SK-N-SH (cell line): ENCODE measurements at regions not wholly inside any gene's neighbourhood (a gene's known extent, or its start where the extent isn't known, plus 50 kb on each side); places are given as distances from the start of the nearest gene placed in this dataset.

Experiments
- CTCF ChIA-PET: fragments of 300-600, 350-600 bp; formaldehyde crosslinking; extraction: SDS; loops from one replicate; lab custom pipeline; 2021; lab: Yijun Ruan, JAX
- POLR2A ChIA-PET: fragments of 350-600 bp; sonication (Branson Sonifier 250); formaldehyde crosslinking; extraction: SDS; loops from one replicate; lab custom pipeline; 2020; ENCODE audit warnings: antibody characterized with exemption, inconsistent platforms; lab: Yijun Ruan, JAX
- DNase-seq: peaks from one replicate; pipeline ENCODE4 v3.0.0; 2012
- H2AFZ ChIP-seq: fragments of 200-600 bp; sonication (generic); 2 replicates; pipeline ENCODE4 v1.8.1; 2016; ENCODE audit warnings: antibody characterized with exemption, mild to moderate bottlenecking, low read depth
- H3F3A ChIP-seq: fragments of 200-600 bp; sonication (generic); replicated peaks from 2 replicates; pipeline ENCODE3; 2016; ENCODE audit warnings: antibody characterized with exemption, mild to moderate bottlenecking; ENCODE audit not compliant: insufficient read depth
- H3K27ac ChIP-seq, 2 experiments: fragments of 200-500 bp in 1 of 2; fragments of 200-600 bp in 1 of 2; sonication (Bioruptor generic) in 1 of 2; sonication (generic), shearing (Covaris generic) in 1 of 2; 2 replicates each; pipeline versions ENCODE4 v1.5.1 to v1.6.1; 2014 to 2016; ENCODE audit warnings: low read depth in 2 of 2, inconsistent platforms in 1 of 2, low read length in 1 of 2, mild to moderate bottlenecking in 1 of 2, mixed read lengths in 1 of 2
- H3K27me3 ChIP-seq: fragments of 200-600 bp; sonication (generic), shearing (Covaris generic); 2 replicates; pipeline ENCODE4 v1.6.1; 2016; ENCODE audit warnings: mixed run types; ENCODE audit not compliant: insufficient read depth
- H3K36me3 ChIP-seq, 2 experiments: fragments of 200-500 bp in 1 of 2; fragments of 200-600 bp in 1 of 2; sonication (Bioruptor generic) in 1 of 2; sonication (generic) in 1 of 2; replicated peaks in 1 of 2; 2 replicates each; pipeline versions ENCODE3 to v1.5.1; 2014 to 2016; ENCODE audit warnings: low read length in 1 of 2, mild to moderate bottlenecking in 1 of 2; ENCODE audit not compliant: insufficient read depth in 2 of 2, control insufficient read depth in 1 of 2
- H3K4me1 ChIP-seq, 2 experiments: fragments of 200-500 bp in 1 of 2; fragments of 200-600 bp in 1 of 2; sonication (Bioruptor generic) in 1 of 2; sonication (generic), shearing (Covaris generic) in 1 of 2; 2 replicates each; pipeline versions ENCODE4 v1.5.1 to v1.6.1; 2014 to 2016; ENCODE audit warnings: low read depth in 1 of 2, low read length in 1 of 2, mixed run types in 1 of 2; ENCODE audit not compliant: insufficient read depth in 2 of 2, control insufficient read depth in 1 of 2
- H3K4me2 ChIP-seq: fragments of 200-600 bp; sonication (generic), shearing (Covaris generic); 2 replicates; pipeline ENCODE4 v1.6.1; 2017; ENCODE audit warnings: mixed run types
- H3K4me3 ChIP-seq, 2 experiments: fragments of 200-500 bp in 1 of 2; fragments of 200-600 bp in 1 of 2; sonication (Bioruptor generic) in 1 of 2; sonication (generic), shearing (Covaris generic) in 1 of 2; 2 replicates each; pipeline versions ENCODE4 v1.5.1 to v1.8.1; 2014 to 2016; ENCODE audit warnings: low read depth in 2 of 2, inconsistent platforms in 1 of 2, low read length in 1 of 2, mild to moderate bottlenecking in 1 of 2, mixed read lengths in 1 of 2, moderate library complexity in 1 of 2
- H3K79me2 ChIP-seq: fragments of 200-600 bp; sonication (generic); 2 replicates; pipeline ENCODE4 v1.8.1; 2017; ENCODE audit warnings: mild to moderate bottlenecking; ENCODE audit not compliant: insufficient read depth
- H3K9ac ChIP-seq: fragments of 200-600 bp; sonication (generic); 2 replicates; pipeline ENCODE4 v1.6.1; 2017; ENCODE audit warnings: mixed run types
- H3K9me2 ChIP-seq: fragments of 200-600 bp; sonication (generic); 2 replicates; pipeline ENCODE4 v1.6.1; 2017; ENCODE audit warnings: mixed run types
- H3K9me3 ChIP-seq: fragments of 200-600 bp; sonication (generic); 2 replicates; pipeline ENCODE4 v1.6.1; 2017; ENCODE audit warnings: mixed run types, mild to moderate bottlenecking, moderate library complexity
- H4K20me1 ChIP-seq: fragments of 200-600 bp; sonication (generic); 2 replicates; pipeline ENCODE4 v1.6.1; 2017; ENCODE audit warnings: mild to moderate bottlenecking, mixed run types; ENCODE audit not compliant: insufficient read depth
- FOSL2 ChIP-seq: IDR thresholded peaks from 2 replicates; pipeline ENCODE4 v1.4.0; 2012; ENCODE audit warnings: low read depth, mild to moderate bottlenecking, moderate library complexity, borderline replicate concordance
- FOXJ3 ChIP-seq: sonication (generic); formaldehyde crosslinking; IDR thresholded peaks from 2 replicates; pipeline ENCODE4 v1.5.1; 2020; ENCODE audit warnings: mild to moderate bottlenecking, missing genetic modification reagents
- FOXM1 ChIP-seq: IDR thresholded peaks from 2 replicates; pipeline ENCODE4 v1.4.0; 2012; ENCODE audit warnings: low read depth, mild to moderate bottlenecking
- GABPA ChIP-seq: IDR thresholded peaks from 2 replicates; pipeline ENCODE4 v1.4.0; 2012; ENCODE audit warnings: low read depth, mild to moderate bottlenecking
- GATA2 ChIP-seq: sonication (generic); formaldehyde crosslinking; IDR thresholded peaks from 2 replicates; pipeline ENCODE4 v1.5.0; 2020; ENCODE audit warnings: mild to moderate bottlenecking, missing genetic modification reagents
- IRF3 ChIP-seq: fragments of 150-350 bp; IDR thresholded peaks from 2 replicates; pipeline ENCODE4 v1.6.1; 2016; ENCODE audit warnings: mild to moderate bottlenecking, low read depth, low read length
- JUND ChIP-seq: IDR thresholded peaks from 2 replicates; pipeline ENCODE4 v1.4.0; 2012
- MEF2A ChIP-seq: IDR thresholded peaks from 2 replicates; pipeline ENCODE4 v1.4.0; 2012; ENCODE audit warnings: low read depth, borderline replicate concordance
- MXI1 ChIP-seq: IDR thresholded peaks from 2 replicates; pipeline ENCODE4 v1.6.1; 2012; ENCODE audit warnings: mild to moderate bottlenecking, low read depth, low read length, improper control_type of control experiment
- NFIC ChIP-seq: IDR thresholded peaks from 2 replicates; pipeline ENCODE4 v1.4.0; 2012; ENCODE audit warnings: borderline replicate concordance
- NRF1 ChIP-seq: IDR thresholded peaks from 2 replicates; pipeline ENCODE4 v1.6.1; 2012; ENCODE audit warnings: low read depth, mild to moderate bottlenecking, low read length
- PBX3 ChIP-seq: IDR thresholded peaks from 2 replicates; pipeline ENCODE4; 2012
- RAD21 ChIP-seq: IDR thresholded peaks from 2 replicates; pipeline ENCODE4 v1.6.1; 2012; ENCODE audit warnings: mild to moderate bottlenecking, low read length
- RCOR1 ChIP-seq: fragments of 150-350 bp; IDR thresholded peaks from 2 replicates; pipeline ENCODE4 v1.6.1; 2017; ENCODE audit warnings: antibody characterized with exemption, low read length
- RFX5 ChIP-seq: IDR thresholded peaks from 2 replicates; pipeline ENCODE4 v1.6.1; 2012; ENCODE audit warnings: mild to moderate bottlenecking, improper control_type of control experiment, low read length
- RXRA ChIP-seq: IDR thresholded peaks from 2 replicates; pipeline ENCODE4 v1.4.0; 2012; ENCODE audit warnings: low read depth, mild to moderate bottlenecking, borderline replicate concordance
- SIN3A ChIP-seq: IDR thresholded peaks from 2 replicates; pipeline ENCODE4 v1.6.1; 2012; ENCODE audit warnings: low read depth, mild to moderate bottlenecking, low read length, moderate library complexity, borderline replicate concordance
- SMC3 ChIP-seq: IDR thresholded peaks from 2 replicates; pipeline ENCODE4 v1.6.1; 2012; ENCODE audit warnings: low read depth, low read length, improper control_type of control experiment
- TAF1 ChIP-seq: IDR thresholded peaks from 2 replicates; pipeline ENCODE4 v1.6.1; 2012; ENCODE audit warnings: low read depth, mild to moderate bottlenecking, low read length, moderate library complexity, borderline replicate concordance
- TCF12 ChIP-seq: IDR thresholded peaks from 2 replicates; pipeline ENCODE4 v1.4.0; 2012
- YY1 ChIP-seq: IDR thresholded peaks from 2 replicates; pipeline ENCODE4 v1.4.0; 2012; ENCODE audit warnings: low read depth, mild to moderate bottlenecking
- WGBS: methylation state at CpG from one replicate; pipeline ENCODE4 v1.1.6; 2017; ENCODE audit warnings: low lambda C conversion rate; 5-methylcytosine and 5-hydroxymethylcytosine counted together

- ChIA-PET CTCF (interaction anchor here (0.7 to 0.9 kb wide), 2 partner anchors 10 to 127 kb away, joined by 3 read pairs; no protein-coding TSS in a partner anchor), POLR2A (no interaction called here)
- no peak overlapping the region for H3K27ac ChIP-seq
- no peaks in the 10 kb centered on the region for H3K36me3 ChIP-seq
- no peak overlapping the region for H3K4me2 ChIP-seq
- no peak overlapping the region for H3K4me3 ChIP-seq
- no peaks in the 10 kb centered on the region for H3F3A ChIP-seq
- no peaks in the 10 kb centered on the region for H3K79me2 ChIP-seq
- no peaks in the 10 kb centered on the region for H3K9me3 ChIP-seq
- H3K9ac ChIP-seq, result no peak overlapping the region
- H3K4me1 ChIP-seq, result no peaks in the 10 kb centered on the region; a peak in 1 of 4 replicates
- no peak for DNase-seq
- WGBS, result 3% methylated on average over 2 of the region's 2 CpGs
- H2AFZ ChIP-seq, result no peak overlapping the region
- H4K20me1 ChIP-seq, result no peaks in the 10 kb centered on the region
- no peaks in the 10 kb centered on the region for H3K9me2 ChIP-seq
- H3K27me3 ChIP-seq, result peaks cover 38% of the 10 kb centered on the region
- TF ChIP-seq TAF1, result no peak
- TF ChIP-seq MEF2A, result no peak
- no peak for TF ChIP-seq SIN3A
- no peak for TF ChIP-seq RXRA
- no peak for TF ChIP-seq RFX5
- no peak for TF ChIP-seq JUND
- no peak for TF ChIP-seq GATA2
- no peak for TF ChIP-seq NRF1
- no peak for TF ChIP-seq MXI1
- TF ChIP-seq PBX3, result no peak
- TF ChIP-seq IRF3, result no peak
- no peak for TF ChIP-seq SMC3
- TF ChIP-seq NFIC, result no peak
- TF ChIP-seq TCF12, result no peak
These were observed 79.4 kb upstream of the IFNE start for GRCh38 chr9:21561502-21561901.

- H4K20me1 ChIP-seq, result no peaks in the 10 kb centered on the region
- H3K9me3 ChIP-seq, result no peaks in the 10 kb centered on the region
- 0% methylated on average over 1 of the region's 1 CpG for WGBS
- H3K4me1 ChIP-seq, result no peaks in the 10 kb centered on the region
- no peaks in the 10 kb centered on the region for H3K79me2 ChIP-seq
- ChIA-PET CTCF (no interaction called here), POLR2A (no interaction called here)
- TF ChIP-seq FOSL2 (no peak), FOXM1 (no peak), RAD21 (no peak), RCOR1 (no peak), JUND (no peak), GABPA (no peak), YY1 (no peak), TAF1 (no peak), FOXJ3 (CRISPR knock-in tag) (no peak), NRF1 (no peak)
- H3F3A ChIP-seq, result no peaks in the 10 kb centered on the region
- DNase-seq, result no peak
- no peaks in the 10 kb centered on the region for H3K36me3 ChIP-seq
- no peak overlapping the region for H3K4me3 ChIP-seq
- no peak overlapping the region for H3K9ac ChIP-seq
- peaks cover 25% of the 10 kb centered on the region for H3K27me3 ChIP-seq
- H3K4me2 ChIP-seq, result no peak overlapping the region
- H3K27ac ChIP-seq, result no peak overlapping the region
- H2AFZ ChIP-seq, result no peak overlapping the region
- H3K9me2 ChIP-seq, result no peaks in the 10 kb centered on the region
These were observed 82.1 kb upstream of the IFNE start for GRCh38 chr9:21564175-21564574.
